ENCODE measurements at regions not wholly inside any gene's neighbourhood (a gene's known extent, or its start where the extent isn't known, plus 50 kb on each side); places are given as distances from the start of the nearest gene placed in this dataset.

- TF ChIP-seq CTCF (IDR thresholded peaks at IDR 0.05) = no peak
Measured at GRCh38 chr3:80023010-80023409, 255.2 kb upstream of the ROBO1 start.

- TF ChIP-seq CTCF (IDR thresholded peaks at IDR 0.05) = no peak
Measured at GRCh38 chr3:80018375-80018774, 250.6 kb upstream of the ROBO1 start.

GRCh38 chr3:80017369-80017768 is 249.6 kb upstream of the ROBO1 start:
- no peak for TF ChIP-seq CTCF (IDR thresholded peaks at IDR 0.05)

- TF ChIP-seq CTCF (IDR thresholded peaks at IDR 0.05) = no peak
Measured at GRCh38 chr3:80014576-80014975, 246.8 kb upstream of the ROBO1 start.

- TF ChIP-seq CTCF (IDR thresholded peaks at IDR 0.05) = no peak
Measured at GRCh38 chr3:80010021-80010571, 242.3 kb upstream of the ROBO1 start.

- no peak for TF ChIP-seq CTCF (IDR thresholded peaks at IDR 0.05)
Measured at GRCh38 chr3:80007522-80007921, 239.7 kb upstream of the ROBO1 start.

- TF ChIP-seq CTCF (IDR thresholded peaks at IDR 0.05) = no peak
Measured at GRCh38 chr3:80006315-80006714, 238.5 kb upstream of the ROBO1 start.

GRCh38 chr3:80000022-80000421 is 232.2 kb upstream of the ROBO1 start:
- TF ChIP-seq CTCF (IDR thresholded peaks at IDR 0.05) = no peak
